GM13976 (cell line): ENCODE measurements at regions not wholly inside any gene's neighbourhood (a gene's known extent, or its start where the extent isn't known, plus 50 kb on each side); places are given as distances from the start of the nearest gene placed in this dataset.
"Not testable (repeated sequence)": the region's sequence is repeated elsewhere in the genome, so short reads cannot be mapped to it uniquely, and the experiment has no call there.

ENCODE experiments used
- DNase-seq: peaks from one replicate; pipeline ENCODE4 v3.0.0; 2012; ENCODE audit warnings: low spot score
- CTCF ChIP-seq: IDR thresholded peaks from 2 replicates; pipeline ENCODE4 v1.5.1; 2012; ENCODE audit warnings: borderline replicate concordance, mild to moderate bottlenecking; ENCODE audit not compliant: insufficient read depth; ENCODE audit errors: extremely low read depth, missing control alignments, control extremely low read depth
- in situ Hi-C: fragments of 300-500 bp; cut with MboI; formaldehyde crosslinking; loops from one replicate; pipeline ENCODE4 v1.12.0; 2022; ENCODE audit warnings: low sequenced_read_pairs, mixed read lengths, inconsistent platforms; ENCODE audit not compliant: unreplicated experiment

- TF ChIP-seq CTCF = no peak
- no peak for DNase-seq
- in situ Hi-C loops = no loop called here
These were observed 112.0 kb upstream of the CLEC14A start for GRCh38 chr14:38367922-38368321.

- no peak for TF ChIP-seq CTCF
- DNase-seq = no peak
- in situ Hi-C loops = no loop called here
These were observed 110.5 kb upstream of the CLEC14A start for GRCh38 chr14:38366374-38366773.

- no peak for TF ChIP-seq CTCF
- no peak for DNase-seq
- in situ Hi-C loops = no loop called here
These were observed 107.3 kb upstream of the CLEC14A start for GRCh38 chr14:38363217-38363616.

GRCh38 chr14:38357557-38357956 is 101.7 kb upstream of the CLEC14A start:
- no peak for DNase-seq
- TF ChIP-seq CTCF = no peak
- in situ Hi-C loops = no loop called here

- in situ Hi-C loops, DNase-seq: not testable (repeated sequence)
These were observed 99.6 kb upstream of the CLEC14A start for GRCh38 chr14:38355473-38355872.

- in situ Hi-C loops = no loop called here
- no peak for TF ChIP-seq CTCF
These were observed 94.2 kb upstream of the CLEC14A start for GRCh38 chr14:38350102-38350501.

GRCh38 chr14:38342803-38343202 is 86.9 kb upstream of the CLEC14A start:
- TF ChIP-seq CTCF = no peak
- in situ Hi-C loops = no loop called here

More at GRCh38 chr14:38350102-38350501, 94.2 kb upstream of the CLEC14A start:
- DNase-seq = no peak

More at GRCh38 chr14:38342803-38343202, 86.9 kb upstream of the CLEC14A start:
- no peak for DNase-seq
